ENCODE measurements at regions not wholly inside any gene's neighbourhood (a gene's known extent, or its start where the extent isn't known, plus 50 kb on each side); places are given as distances from the start of the nearest gene placed in this dataset.

GRCh38 chr6:165117806-165118205, 191.6 kb downstream of the C6orf118 start:
- TF ChIP-seq CTCF (IDR thresholded peaks at IDR 0.05; ENCODE audit: poor library complexity) (no peak), EZH2 (IDR thresholded peaks at IDR 0.05; ENCODE audit: borderline replicate concordance) (no peak), EZH2phosphoT487 (IDR thresholded peaks at IDR 0.05; ENCODE audit: low read depth, severe bottlenecking, unreplicated experiment) (no peak)
